SK-N-SH treated with all-trans-retinoic acid at 6 μM for 48 hours (cell line): ENCODE measurements at regions not wholly inside any gene's neighbourhood (a gene's known extent, or its start where the extent isn't known, plus 50 kb on each side); places are given as distances from the start of the nearest gene placed in this dataset.

Experiments
- ARNTL ChIP-seq: fragments of 450-650 bp; formaldehyde crosslinking; IDR thresholded peaks from 2 replicates; pipeline ENCODE4 v1.5.0; 2020; ENCODE audit warnings: low read depth, mild to moderate bottlenecking, moderate library complexity, borderline replicate concordance
- CREB5 ChIP-seq: fragments of 250-450 bp; sonication (Bioruptor Pico); IDR thresholded peaks from 2 replicates; pipeline ENCODE4 v1.5.1; 2020; ENCODE audit warnings: low read depth, mild to moderate bottlenecking, moderate library complexity
- CSDC2 ChIP-seq: fragments of 250-450 bp; sonication (Bioruptor Pico); IDR thresholded peaks from 2 replicates; pipeline ENCODE4 v1.5.0; 2020; ENCODE audit warnings: mild to moderate bottlenecking, moderate library complexity
- ESRRG ChIP-seq: fragments of 250-450 bp; sonication (Bioruptor Pico); IDR thresholded peaks from 2 replicates; pipeline ENCODE4 v1.6.1; 2021; ENCODE audit warnings: mild to moderate bottlenecking
- GLIS3 ChIP-seq: fragments of 250-450 bp; sonication (Bioruptor Pico); IDR thresholded peaks from 2 replicates; pipeline ENCODE4 v1.5.0; 2020; ENCODE audit warnings: mild to moderate bottlenecking, moderate library complexity
- OSR1 ChIP-seq: fragments of 250-450 bp; sonication (Bioruptor Pico); IDR thresholded peaks from 2 replicates; pipeline ENCODE4 v1.8.0; 2022; ENCODE audit warnings: moderate library complexity, mild to moderate bottlenecking, inconsistent platforms
- PPARA ChIP-seq: fragments of 250-450 bp; sonication (Bioruptor Pico); IDR thresholded peaks from 2 replicates; pipeline ENCODE4 v1.5.0; 2020; ENCODE audit warnings: mild to moderate bottlenecking, borderline replicate concordance
- RARB ChIP-seq: fragments of 250-450 bp; sonication (Bioruptor Pico); IDR thresholded peaks from 2 replicates; pipeline ENCODE4 v1.8.0; 2021; ENCODE audit warnings: mild to moderate bottlenecking, moderate library complexity
- TCF4 ChIP-seq: fragments of 250-450 bp; sonication (Bioruptor Pico); IDR thresholded peaks from 2 replicates; pipeline ENCODE4 v1.8.0; 2021; ENCODE audit warnings: mild to moderate bottlenecking, moderate library complexity, borderline replicate concordance
- TSHZ2 ChIP-seq: fragments of 250-450 bp; sonication (Bioruptor Pico); IDR thresholded peaks from 2 replicates; pipeline ENCODE4 v1.5.0; 2020; ENCODE audit warnings: mild to moderate bottlenecking, moderate library complexity
- ZC3H10 ChIP-seq: fragments of 250-450 bp; sonication (Bioruptor Pico); IDR thresholded peaks from 2 replicates; pipeline ENCODE4 v1.5.1; 2021; ENCODE audit warnings: mild to moderate bottlenecking, moderate library complexity
- ZFP3 ChIP-seq: fragments of 250-450 bp; sonication (Bioruptor Pico); IDR thresholded peaks from 2 replicates; pipeline ENCODE4 v1.5.0; 2020; ENCODE audit warnings: mild to moderate bottlenecking, moderate library complexity
- ZFP30 ChIP-seq: fragments of 450-650 bp; formaldehyde crosslinking; IDR thresholded peaks from 2 replicates; pipeline ENCODE4 v1.5.0; 2022; ENCODE audit warnings: mild to moderate bottlenecking, moderate library complexity
- ZNF8 ChIP-seq: fragments of 450-650 bp; formaldehyde crosslinking; IDR thresholded peaks from 2 replicates; pipeline ENCODE4 v1.5.0; 2020; ENCODE audit warnings: mild to moderate bottlenecking, moderate library complexity

GRCh38 chr2:193523662-193524061 is 1328.9 kb upstream of the TMEFF2 start:
- no peak for TF ChIP-seq ZFP3 (CRISPR knock-in tag)
- TF ChIP-seq RARB (CRISPR knock-in tag): no peak
- TF ChIP-seq GLIS3: no peak
- no peak for TF ChIP-seq ZFP30 (CRISPR knock-in tag)
- no peak for TF ChIP-seq ESRRG (CRISPR knock-in tag)
- no peak for TF ChIP-seq CREB5
- TF ChIP-seq ZNF8: no peak
- TF ChIP-seq PPARA: no peak
- TF ChIP-seq ZC3H10 (CRISPR knock-in tag): no peak
- TF ChIP-seq OSR1 (CRISPR knock-in tag): no peak
- TF ChIP-seq ARNTL (CRISPR knock-in tag): no peak
- no peak for TF ChIP-seq TSHZ2 (CRISPR knock-in tag)
- no peak for TF ChIP-seq TCF4
- TF ChIP-seq CSDC2 (CRISPR knock-in tag): no peak
